Left renal cortex interstitium (tissue), 4 donors: ENCODE measurements at regions not wholly inside any gene's neighbourhood (a gene's known extent, or its start where the extent isn't known, plus 50 kb on each side); places are given as distances from the start of the nearest gene placed in this dataset.
"Not testable (repeated sequence)": the region's sequence is repeated elsewhere in the genome, so short reads cannot be mapped to it uniquely, and the experiment has no call there.

Source experiments
- DNase-seq, 4 donors: peaks; one replicate each; pipeline ENCODE4 v3.0.0-alpha.2; 2013; ENCODE audit warnings: low read depth in 4 of 4, low spot score in 2 of 4, missing footprints in 1 of 4

DNA sequence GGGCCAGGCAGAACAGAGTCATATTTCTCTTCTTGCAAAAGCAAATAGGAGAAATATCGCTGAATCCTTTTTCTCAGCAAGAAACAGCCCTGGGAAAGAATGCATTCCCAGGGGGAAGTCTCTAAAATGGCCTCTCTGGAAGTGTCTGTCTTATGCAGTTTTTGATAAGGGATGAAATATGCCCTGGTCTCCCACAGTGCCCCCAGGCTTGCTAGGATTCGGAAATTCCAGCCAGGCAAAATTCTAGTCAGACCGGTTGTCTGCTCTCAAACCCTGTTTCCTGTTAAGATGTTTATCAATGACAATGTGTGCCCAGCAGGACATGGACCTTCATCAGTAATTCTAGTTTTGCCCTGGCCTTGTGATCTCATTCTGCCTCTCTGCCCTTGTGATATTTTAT lies 448.3 kb upstream of the HTR1E start:
- not testable (repeated sequence) for DNase-seq

- DNase-seq = no peak
Observed at GRCh38 chr6:86487660-86488221, 449.6 kb upstream of the HTR1E start.

- not testable (repeated sequence) for DNase-seq
Observed at GRCh38 chr6:86478316-86478715, 459.0 kb upstream of the HTR1E start.

- DNase-seq = peak; percentile 8 to 46 (median 17)
Observed at GRCh38 chr6:86477500-86478148, 459.7 kb upstream of the HTR1E start.

GRCh38 chr6:86476311-86476710 lies 461.0 kb upstream of the HTR1E start:
- no peak for DNase-seq

- no peak for DNase-seq
Observed at GRCh38 chr6:86474081-86474480, 463.2 kb upstream of the HTR1E start.

DNA sequence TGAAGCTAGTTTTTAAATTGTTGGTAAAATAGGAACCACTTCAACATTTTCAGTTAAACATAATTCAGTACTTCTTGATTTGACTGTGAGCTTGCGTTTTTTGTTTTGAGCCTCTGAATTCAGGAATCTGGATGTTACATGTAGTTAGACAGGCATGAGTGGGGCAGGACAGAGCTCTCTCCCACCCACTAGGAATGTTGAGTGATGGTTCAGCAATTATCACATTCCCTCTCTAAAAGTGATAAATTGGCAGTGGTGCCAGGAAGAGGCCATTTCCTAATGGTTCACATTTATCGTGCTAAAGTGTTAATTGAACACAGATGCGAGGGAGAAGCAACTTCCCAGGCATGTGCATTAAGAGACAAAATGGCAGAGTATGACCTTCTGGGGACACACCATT lies 465.5 kb upstream of the HTR1E start:
- DNase-seq = no peak

GRCh38 chr6:86459978-86460377 lies 477.4 kb upstream of the HTR1E start:
- no peak for DNase-seq

GRCh38 chr6:86456821-86457220 lies 480.5 kb upstream of the HTR1E start:
- DNase-seq = no peak

- no peak for DNase-seq
Observed at GRCh38 chr6:86453232-86453631, 484.1 kb upstream of the HTR1E start.

DNA sequence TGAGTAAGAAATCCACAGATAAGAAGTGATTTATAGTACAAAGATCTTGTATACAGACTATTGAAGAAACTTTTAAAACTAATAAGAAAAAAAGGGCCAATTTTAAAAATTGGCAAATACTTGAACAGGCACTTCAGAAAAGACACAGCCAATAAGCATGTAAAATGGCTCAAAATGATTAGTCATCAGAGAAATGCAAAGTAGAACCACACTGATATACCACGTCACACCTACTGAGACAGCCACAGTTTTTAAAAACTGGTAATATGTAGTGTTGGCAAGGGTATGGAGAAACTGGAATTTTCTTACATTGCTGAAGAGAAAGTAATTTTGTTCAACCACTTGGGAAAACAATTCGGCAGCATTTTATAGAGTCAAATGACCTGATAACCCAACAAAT lies 488.9 kb upstream of the HTR1E start:
- DNase-seq = no peak

GRCh38 chr6:86440608-86441007 lies 496.7 kb upstream of the HTR1E start:
- DNase-seq = no peak

GRCh38 chr6:86423571-86423970 lies 513.8 kb upstream of the HTR1E start:
- no peak for DNase-seq

GRCh38 chr6:86412057-86412456 lies 525.3 kb upstream of the HTR1E start:
- no peak for DNase-seq

DNA sequence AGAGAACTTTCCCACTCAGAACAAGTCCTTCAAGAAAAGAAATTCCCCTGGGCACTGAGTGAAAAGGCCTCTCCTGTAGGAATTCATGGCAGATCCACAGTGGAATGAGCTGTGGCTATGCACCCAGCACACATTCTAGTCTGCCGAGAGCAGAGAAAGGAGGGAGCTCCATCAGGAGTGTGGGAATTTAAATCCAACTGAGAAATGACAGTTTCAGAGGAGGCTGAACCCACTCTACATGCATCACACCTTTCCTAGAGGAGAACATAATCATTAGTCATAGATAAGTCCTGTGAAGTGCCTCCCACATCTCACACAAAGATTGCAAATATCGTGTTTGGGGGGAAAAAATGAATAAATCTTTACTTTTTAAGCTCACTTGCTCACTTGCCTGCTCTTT lies 530.2 kb upstream of the HTR1E start:
- no peak for DNase-seq

DNA sequence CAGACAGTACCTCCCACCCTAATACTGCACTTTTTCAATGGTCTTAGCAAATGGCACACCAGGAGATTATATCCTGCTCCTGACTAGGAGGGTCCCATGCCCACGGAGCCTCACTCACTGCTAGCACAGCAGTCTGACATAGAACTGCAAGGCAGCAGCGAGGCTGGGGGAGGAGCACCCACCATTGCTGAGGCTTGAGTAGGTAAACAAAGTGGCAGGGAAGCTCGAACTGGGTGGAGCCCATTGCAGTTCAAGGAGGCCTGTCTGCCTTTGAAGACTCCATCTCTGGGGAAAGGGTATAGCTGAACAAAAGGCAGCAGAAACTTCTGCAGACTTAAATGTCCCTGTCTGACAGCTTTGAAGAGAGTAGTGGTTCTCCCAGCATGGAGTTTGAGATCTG lies 544.5 kb upstream of the HTR1E start:
- not testable (repeated sequence) for DNase-seq

GRCh38 chr6:86380571-86381125 lies 556.7 kb upstream of the HTR1E start:
- no peak for DNase-seq

DNA sequence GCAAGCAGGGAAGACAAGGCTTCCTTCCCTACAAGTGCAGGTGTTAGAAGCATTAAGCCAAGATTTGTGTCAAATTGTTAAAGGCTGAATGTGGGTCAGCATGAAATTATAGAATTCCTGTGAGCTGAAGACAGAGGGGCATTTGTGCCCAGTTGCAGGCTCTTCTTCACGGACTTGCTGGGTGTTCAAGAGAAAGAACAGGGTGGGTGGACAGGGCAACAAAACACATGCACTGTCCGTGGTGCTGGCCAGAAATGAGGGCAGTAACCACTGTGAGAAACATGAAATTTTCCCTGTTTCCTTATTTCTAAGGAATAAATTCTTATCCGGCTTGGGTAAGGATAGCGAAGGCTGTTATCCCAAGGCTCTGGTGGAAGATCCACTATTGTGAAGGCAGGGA lies 579.5 kb upstream of the HTR1E start:
- no peak for DNase-seq

- DNase-seq = no peak
Observed at GRCh38 chr6:86355271-86355670, 582.1 kb upstream of the HTR1E start.

DNA sequence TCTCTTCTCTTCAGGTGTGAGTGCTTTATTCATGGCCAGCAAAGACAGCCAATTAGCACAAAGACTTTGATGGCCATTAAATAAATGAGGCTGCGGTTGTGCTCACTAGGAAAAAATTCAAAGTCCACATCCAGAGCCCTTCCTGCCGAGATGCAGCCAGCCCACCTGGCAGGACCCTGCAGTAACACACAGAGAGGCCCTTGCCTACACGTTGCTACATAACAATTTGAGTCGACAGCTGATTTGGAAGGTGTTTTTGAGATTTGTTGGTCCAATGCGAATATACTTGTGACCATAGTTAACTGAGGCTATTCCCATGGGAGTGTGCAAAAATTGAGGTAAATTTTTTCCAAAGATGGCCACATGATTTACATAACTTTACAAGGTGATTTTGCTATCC lies 605.4 kb upstream of the HTR1E start:
- DNase-seq = no peak

- DNase-seq = no peak
Observed at GRCh38 chr6:86331265-86331840, 606.0 kb upstream of the HTR1E start.

GRCh38 chr6:86306210-86306609 lies 631.1 kb upstream of the HTR1E start:
- no peak for DNase-seq
